GM18520 (cell line): ENCODE measurements at regions not wholly inside any gene's neighbourhood (a gene's known extent, or its start where the extent isn't known, plus 50 kb on each side); places are given as distances from the start of the nearest gene placed in this dataset.

Experiments
- ATAC-seq: cut with Tn5 transposase; IDR thresholded peaks from one replicate; pipeline ENCODE4 v1.9.1; 2021; ENCODE audit not compliant: unreplicated experiment

DNA sequence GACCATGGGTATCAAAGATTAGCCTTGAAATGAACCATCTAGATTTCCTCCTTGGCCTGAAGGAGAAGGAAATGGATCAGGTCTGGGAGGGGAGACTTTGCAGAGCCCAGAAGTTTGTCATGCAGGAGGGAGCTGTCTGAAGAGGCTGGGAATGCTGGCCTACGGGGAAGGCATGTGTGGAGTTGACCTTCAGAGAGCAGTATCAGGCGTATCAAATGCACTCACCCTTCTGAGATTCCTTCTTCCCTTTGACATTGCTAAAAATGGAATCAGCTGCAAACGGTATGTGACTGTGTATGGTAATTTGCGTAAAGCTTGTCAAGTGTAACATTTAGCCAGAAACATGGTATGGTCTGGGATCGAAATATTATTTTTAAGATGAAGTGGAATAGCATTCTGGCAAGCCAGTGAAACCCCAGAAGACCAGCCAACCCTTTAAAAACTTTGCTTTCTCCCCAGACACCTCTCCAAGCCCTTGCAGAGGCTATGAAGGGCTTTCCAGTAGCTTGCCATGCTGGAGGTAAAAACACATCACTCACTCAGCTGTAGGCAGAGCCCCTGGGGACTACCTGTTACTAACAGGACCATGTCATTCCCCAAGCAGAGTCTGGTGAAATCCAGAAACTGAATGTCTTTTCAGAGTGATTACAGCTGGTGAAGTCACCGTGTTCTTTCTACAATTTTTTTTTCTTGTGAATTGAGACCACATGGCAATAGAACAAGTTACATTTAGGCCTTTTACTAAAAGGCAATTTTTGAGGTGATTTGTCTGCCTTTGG lies 174.7 kb upstream of the SLC24A5 start:
- no peak for ATAC-seq

GRCh38 chr15:47949815-47950214 lies 171.0 kb upstream of the SLC24A5 start:
- ATAC-seq, result no peak

- no peak for ATAC-seq
Measured at GRCh38 chr15:47950447-47950846, 170.3 kb upstream of the SLC24A5 start.

DNA sequence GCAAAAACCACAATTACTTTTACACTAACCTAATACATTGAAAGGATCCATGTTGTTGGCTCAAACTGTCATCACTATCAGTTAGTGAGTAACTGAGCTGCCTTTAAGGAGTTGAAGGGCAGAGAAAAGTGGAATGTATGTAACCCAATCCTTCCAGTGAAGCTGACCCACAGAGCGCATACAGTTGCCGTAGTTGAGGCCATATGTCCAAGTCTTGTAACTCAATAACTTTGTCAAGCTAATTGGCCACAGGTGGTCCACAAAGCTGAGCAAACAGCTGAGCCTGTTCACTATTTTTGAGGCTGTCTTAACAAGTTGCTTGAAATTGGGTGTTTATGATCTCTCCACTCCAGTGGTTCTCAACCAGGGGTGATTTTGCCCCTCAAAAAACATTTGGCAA lies 169.0 kb upstream of the SLC24A5 start:
- no peak for ATAC-seq

GRCh38 chr15:47954196-47954595 lies 166.6 kb upstream of the SLC24A5 start:
- ATAC-seq, result no peak

DNA sequence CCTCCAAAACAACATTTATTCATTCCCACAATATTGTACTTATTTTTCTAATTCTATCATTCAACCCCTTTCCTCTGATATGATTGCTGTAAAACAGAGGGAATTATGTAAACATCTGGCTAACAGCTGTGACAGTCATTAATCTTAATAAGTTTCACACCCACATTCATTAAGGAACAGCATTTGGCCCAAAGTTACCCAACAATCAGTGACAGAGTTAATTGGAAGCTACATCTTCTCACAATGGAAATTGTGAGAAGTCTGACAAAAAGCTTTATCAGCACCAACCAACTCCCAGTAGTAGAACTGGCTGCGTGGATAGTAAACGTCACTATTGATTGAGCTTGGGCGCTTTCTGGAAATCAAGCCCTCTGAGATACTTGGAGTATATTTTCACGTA lies 165.8 kb upstream of the SLC24A5 start:
- no peak for ATAC-seq

DNA sequence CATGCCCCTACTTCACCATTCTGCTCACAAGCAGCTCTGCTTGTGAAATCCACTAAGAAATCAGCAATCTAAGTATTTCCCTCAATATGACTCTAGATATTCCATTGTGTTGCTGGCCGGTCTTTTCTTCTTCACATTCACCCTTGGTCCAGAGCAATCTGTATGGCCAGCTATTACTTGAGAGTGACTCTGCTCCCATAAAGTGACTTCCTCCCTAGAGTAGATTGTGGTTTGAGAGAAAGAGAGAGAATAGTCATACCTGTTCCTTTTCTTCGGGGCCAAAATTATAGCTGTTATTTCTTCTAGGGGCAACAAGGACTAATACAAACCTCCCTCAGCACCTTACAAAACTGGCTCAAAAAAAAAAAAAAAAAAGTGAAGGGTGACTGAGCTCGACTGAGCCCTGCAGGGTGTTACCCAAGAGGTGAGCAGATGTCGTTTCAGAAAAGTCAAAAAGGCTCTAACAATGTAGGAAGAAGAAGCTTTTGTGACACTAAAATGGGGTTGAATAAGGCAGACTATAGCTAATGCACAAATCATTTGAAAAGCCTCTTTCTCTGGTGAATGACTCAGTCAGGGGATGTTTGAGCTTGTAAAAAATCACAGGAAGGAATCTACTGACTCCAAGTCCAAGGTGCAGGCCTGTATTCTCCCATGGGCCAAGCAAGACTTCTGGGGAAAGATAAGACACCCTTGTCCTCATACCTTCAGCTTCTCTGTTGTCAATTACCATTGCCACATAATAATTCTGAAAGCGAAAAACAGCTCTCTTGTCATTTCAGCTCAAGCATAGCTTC lies 161.0 kb upstream of the SLC24A5 start:
- no peak for ATAC-seq

- peak; percentile 53 for ATAC-seq
Measured at GRCh38 chr15:47961401-47962090, 159.2 kb upstream of the SLC24A5 start.

GRCh38 chr15:47963265-47963664 lies 157.5 kb upstream of the SLC24A5 start:
- no peak for ATAC-seq

DNA sequence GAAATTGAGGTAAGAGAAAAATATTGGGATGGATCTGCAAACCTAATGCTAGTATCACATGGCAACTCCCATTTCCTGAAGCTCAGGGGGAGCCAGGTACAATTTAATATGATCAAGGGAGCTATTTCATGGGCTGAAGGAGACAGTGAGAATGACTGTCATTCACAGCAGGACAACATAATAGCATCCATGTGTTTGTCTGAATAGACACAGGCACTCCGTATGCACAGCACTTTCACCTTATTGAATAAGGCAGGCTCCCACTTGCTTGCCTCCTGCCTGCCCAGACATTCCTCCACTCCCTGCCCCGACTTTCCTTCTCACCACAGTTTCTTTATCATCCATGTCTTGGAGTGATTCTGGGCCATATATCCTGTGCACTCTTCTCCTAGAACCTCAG lies 156.6 kb upstream of the SLC24A5 start:
- ATAC-seq, result no peak

- no peak for ATAC-seq
Measured at GRCh38 chr15:47965297-47965696, 155.5 kb upstream of the SLC24A5 start.

GRCh38 chr15:47968593-47968992 lies 152.2 kb upstream of the SLC24A5 start:
- ATAC-seq, result no peak

DNA sequence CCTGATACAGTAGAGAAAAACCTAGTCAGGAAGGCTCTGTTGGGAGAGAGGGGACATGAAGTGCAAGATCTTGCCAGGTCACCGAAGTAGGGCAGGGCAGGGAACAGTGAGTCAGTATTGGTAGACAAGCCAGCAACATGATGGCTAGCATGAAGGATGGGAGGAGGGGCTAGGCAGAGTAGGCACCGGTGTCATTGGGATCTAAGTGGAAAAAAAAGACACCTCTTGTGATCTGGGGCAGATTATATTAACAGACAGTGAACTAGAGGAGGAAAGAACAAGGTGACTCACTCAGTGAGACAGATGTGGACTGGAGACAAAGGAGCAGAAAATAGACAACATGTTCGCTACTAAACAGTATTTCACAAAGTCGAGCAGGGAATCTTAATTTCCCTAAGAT lies 149.2 kb upstream of the SLC24A5 start:
- no peak for ATAC-seq

DNA sequence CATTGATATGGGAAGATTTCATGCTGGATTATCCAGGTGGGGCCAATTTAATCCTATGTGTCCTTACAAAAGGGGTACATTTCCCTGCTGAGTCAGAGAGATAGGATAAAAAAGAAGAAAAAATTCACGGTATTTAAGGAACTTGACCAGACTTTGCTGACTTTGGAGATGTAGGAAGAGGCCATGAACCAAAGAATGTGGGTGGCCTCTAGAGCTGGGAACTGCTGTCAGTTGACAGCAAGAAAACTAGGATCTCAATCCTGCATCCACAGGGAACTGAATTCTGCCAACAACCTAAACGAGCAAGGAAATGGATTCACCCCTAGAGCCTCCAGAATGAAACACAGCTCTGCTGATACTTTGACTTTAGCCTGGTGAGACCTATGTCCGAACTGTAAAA lies 148.1 kb upstream of the SLC24A5 start:
- no peak for ATAC-seq

- ATAC-seq, result no peak
Measured at GRCh38 chr15:47974724-47975123, 146.1 kb upstream of the SLC24A5 start.

DNA sequence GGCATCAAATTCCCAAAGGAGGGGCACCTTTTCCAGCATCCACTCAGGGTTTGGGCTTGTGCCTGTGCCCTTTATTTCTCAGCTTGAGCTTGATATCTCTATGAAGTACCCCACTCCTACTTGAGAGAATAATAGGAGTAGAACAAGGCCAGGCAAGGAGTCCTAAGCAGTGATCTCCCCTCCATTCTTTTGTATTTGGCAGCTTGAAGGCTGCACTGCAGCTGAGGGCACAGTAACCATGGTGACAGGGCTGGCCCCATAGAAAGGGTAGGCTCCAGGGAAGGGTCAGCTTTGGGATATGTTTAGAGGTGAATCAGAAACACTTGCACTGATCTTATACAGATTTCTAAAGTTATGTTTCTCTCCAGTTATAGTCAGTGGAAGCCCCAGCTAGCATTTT lies 145.4 kb upstream of the SLC24A5 start:
- no peak for ATAC-seq

- ATAC-seq, result no peak
Measured at GRCh38 chr15:47983533-47983932, 137.3 kb upstream of the SLC24A5 start.

- no peak for ATAC-seq
Measured at GRCh38 chr15:47985568-47985967, 135.2 kb upstream of the SLC24A5 start.

DNA sequence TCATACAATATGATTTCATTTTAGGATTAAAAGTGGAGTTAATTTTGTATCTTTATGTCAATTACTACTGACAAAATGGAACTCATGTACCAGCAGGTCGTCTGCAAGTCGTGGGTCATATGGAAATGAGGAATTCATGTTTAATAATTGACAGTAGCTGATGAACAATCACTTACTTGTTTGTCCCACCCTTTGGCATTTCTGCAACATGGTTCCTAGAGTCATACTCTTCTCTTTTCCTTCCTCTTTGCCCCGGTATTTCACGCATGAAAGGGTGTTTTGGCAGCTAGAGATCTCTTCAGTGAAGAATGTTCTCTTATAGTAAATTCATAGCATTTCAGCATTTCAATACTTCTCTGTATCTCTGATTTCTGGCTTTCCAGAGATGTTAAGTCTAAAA lies 133.3 kb upstream of the SLC24A5 start:
- ATAC-seq, result no peak

- peak; percentile 90 for ATAC-seq
Measured at GRCh38 chr15:47987908-47988532, 132.8 kb upstream of the SLC24A5 start.

GRCh38 chr15:47988564-47988963 lies 132.2 kb upstream of the SLC24A5 start:
- ATAC-seq, result no peak
